ENCODE measurements at regions not wholly inside any gene's neighbourhood (a gene's known extent, or its start where the extent isn't known, plus 50 kb on each side); places are given as distances from the start of the nearest gene placed in this dataset.

DNA sequence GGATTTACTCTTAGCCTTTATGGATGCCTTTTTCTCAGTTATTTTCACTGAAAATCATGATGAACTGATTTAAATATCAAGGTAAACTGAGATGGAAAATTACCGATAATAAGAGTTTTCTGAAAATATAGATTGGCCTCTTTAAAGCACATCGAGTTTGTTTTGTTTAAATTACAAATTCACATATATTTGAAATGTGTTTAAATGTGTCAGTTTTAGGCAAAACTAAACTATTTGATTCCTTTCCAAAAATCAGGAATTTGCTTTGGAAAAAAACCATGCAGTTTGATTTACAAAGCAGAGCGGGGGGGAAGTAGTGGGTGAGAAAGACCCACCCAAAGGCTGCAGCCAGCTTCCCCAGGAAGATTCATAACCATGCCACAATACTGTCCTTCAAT, 52.0 kb upstream of the EML4 start:
- no peak for TF ChIP-seq CTCF (optimal IDR thresholded peaks at IDR 0.05 in 1 of 3, IDR thresholded peaks at IDR 0.05 in 1 of 3, conservative IDR thresholded peaks at IDR 0.05 in 1 of 3; ENCODE audit: extremely low read depth in 1 of 3, insufficient read depth in 2 of 3, low read length in 3 of 3)
- TF ChIP-seq EZH2 (IDR thresholded peaks at IDR 0.05; ENCODE audit: low read length): no peak
